ENCODE measurements at regions not wholly inside any gene's neighbourhood (a gene's known extent, or its start where the extent isn't known, plus 50 kb on each side); places are given as distances from the start of the nearest gene placed in this dataset.

DNA sequence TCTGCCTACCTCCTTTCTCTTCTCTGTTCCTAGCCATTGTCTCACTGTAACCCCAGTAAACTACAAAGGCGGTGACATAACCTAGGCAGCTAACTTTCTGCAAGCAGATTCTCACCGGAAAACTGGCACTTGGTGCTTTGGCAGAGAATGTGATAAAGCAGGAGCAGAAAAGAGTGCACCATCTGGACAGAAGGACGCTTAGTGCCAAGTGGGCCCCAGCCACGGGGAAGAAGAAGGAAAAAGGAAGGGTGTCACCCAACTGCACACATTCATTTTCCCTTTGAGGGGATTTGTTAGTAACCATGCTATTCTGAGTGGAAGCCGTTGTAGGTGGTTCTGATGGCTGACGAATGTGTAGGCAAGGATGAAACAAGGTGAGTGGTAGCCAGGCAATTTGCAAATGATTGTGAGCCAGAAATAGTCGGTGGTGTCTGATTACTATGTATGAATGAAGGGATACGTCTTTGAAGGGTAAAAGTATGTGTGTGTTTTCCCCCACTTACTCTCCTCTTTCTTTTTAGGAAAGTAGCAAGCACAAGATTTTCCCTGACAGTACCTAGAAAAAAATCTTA, 148.3 kb upstream of the STXBP5 start:
- TF ChIP-seq, protein P1, sequence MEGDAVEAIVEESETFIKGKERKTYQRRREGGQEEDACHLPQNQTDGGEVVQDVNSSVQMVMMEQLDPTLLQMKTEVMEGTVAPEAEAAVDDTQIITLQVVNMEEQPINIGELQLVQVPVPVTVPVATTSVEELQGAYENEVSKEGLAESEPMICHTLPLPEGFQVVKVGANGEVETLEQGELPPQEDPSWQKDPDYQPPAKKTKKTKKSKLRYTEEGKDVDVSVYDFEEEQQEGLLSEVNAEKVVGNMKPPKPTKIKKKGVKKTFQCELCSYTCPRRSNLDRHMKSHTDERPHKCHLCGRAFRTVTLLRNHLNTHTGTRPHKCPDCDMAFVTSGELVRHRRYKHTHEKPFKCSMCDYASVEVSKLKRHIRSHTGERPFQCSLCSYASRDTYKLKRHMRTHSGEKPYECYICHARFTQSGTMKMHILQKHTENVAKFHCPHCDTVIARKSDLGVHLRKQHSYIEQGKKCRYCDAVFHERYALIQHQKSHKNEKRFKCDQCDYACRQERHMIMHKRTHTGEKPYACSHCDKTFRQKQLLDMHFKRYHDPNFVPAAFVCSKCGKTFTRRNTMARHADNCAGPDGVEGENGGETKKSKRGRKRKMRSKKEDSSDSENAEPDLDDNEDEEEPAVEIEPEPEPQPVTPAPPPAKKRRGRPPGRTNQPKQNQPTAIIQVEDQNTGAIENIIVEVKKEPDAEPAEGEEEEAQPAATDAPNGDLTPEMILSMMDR (IDR thresholded peaks at IDR 0.05) = no peak
- TF ChIP-seq EZH2 (IDR thresholded peaks at IDR 0.05; ENCODE audit: borderline replicate concordance, insufficient read depth, low read depth, low read length, poor library complexity, severe bottlenecking) = no peak

All from B cell (primary cell).